ENCODE measurements at regions not wholly inside any gene's neighbourhood (a gene's known extent, or its start where the extent isn't known, plus 50 kb on each side); places are given as distances from the start of the nearest gene placed in this dataset.

GRCh38 chr5:58244819-58245475, 214.9 kb downstream of the PLK2 start:
- TF ChIP-seq Cebpa-rat (IDR thresholded peaks at IDR 0.05), result no peak
- Histone ChIP-seq H4K20me1 (no peaks in the 10 kb centered on the region), H3K36me3 (no peaks in the 10 kb centered on the region), H3K4me2 (no peak overlapping the region), H3K4me1 (no peaks in the 10 kb centered on the region), H3K27me3 (no peaks in the 10 kb centered on the region), H3K4me3 (no peak overlapping the region), H3K27ac (no peak overlapping the region), H3K9me3 (no peaks in the 10 kb centered on the region), H3K9ac (no peak overlapping the region)

DNA sequence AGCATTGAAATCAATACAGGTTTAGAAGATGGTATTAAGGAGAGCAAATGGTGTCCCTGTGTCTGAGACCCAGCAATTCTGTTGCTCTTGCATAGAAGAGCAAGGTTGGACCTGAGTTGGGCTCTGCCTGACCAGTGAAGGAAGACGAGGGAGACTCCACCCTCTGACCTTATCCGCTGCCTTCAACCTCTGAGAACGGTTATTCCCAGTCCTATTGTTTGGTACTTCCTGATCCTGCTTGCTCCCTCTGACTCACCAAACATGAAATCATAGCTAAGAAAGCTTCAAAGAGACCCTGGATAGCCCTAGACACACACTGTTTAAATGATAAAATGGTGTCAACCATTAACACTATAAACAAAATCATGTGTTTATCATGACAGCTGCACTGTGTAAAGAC, 218.5 kb downstream of the PLK2 start:
- Histone ChIP-seq H3K27ac (no peak overlapping the region), H4K20me1 (no peaks in the 10 kb centered on the region), H3K4me2 (no peak overlapping the region), H3K4me1 (no peaks in the 10 kb centered on the region), H3K9ac (no peak overlapping the region), H3K9me3 (no peaks in the 10 kb centered on the region), H3K4me3 (no peak overlapping the region), H3K27me3 (no peaks in the 10 kb centered on the region), H3K36me3 (no peaks in the 10 kb centered on the region)
- TF ChIP-seq Cebpa-rat (IDR thresholded peaks at IDR 0.05), result no peak

- Histone ChIP-seq H3K4me2 (no peak overlapping the region), H3K27ac (no peak overlapping the region), H3K4me3 (no peak overlapping the region)
These were observed 219.6 kb downstream of the PLK2 start for GRCh38 chr5:58240322-58240721.

GRCh38 chr5:58239731-58240130, 220.2 kb downstream of the PLK2 start:
- no peak overlapping the region for H3K9ac ChIP-seq
- no peak overlapping the region for H3K27ac ChIP-seq
- H3K36me3 ChIP-seq, result no peaks in the 10 kb centered on the region
- H3K9me3 ChIP-seq, result no peaks in the 10 kb centered on the region
- TF ChIP-seq Cebpa-rat (IDR thresholded peaks at IDR 0.05), result no peak
- no peaks in the 10 kb centered on the region for H3K4me1 ChIP-seq
- no peaks in the 10 kb centered on the region for H3K27me3 ChIP-seq
- no peak overlapping the region for H3K4me2 ChIP-seq
- H3K4me3 ChIP-seq, result no peak overlapping the region
- no peaks in the 10 kb centered on the region for H4K20me1 ChIP-seq

More at GRCh38 chr5:58240322-58240721, 219.6 kb downstream of the PLK2 start:
- Histone ChIP-seq H3K27me3 (no peaks in the 10 kb centered on the region), H3K9me3 (no peaks in the 10 kb centered on the region), H3K36me3 (no peaks in the 10 kb centered on the region), H3K9ac (no peak overlapping the region), H4K20me1 (no peaks in the 10 kb centered on the region), H3K4me1 (no peaks in the 10 kb centered on the region)
- TF ChIP-seq Cebpa-rat (IDR thresholded peaks at IDR 0.05), result no peak

DNA sequence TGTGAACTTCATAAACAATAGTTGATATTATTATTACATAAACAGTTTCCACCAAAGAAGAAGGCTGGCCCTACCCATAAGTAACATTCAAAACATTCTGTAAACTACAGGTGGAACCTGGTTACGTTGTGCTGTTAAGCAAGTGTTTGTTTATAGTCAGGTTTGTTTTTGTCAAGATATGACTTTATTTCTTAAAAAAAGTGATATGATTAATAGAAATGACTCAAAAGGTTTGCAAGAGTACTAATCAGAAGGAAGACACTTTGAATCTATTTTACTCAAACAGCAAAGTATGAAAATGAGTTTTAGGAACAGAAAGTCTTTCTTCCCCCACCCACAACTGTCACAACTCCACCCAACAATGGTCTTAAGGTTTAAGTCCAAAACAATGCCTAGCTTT, 220.8 kb downstream of the PLK2 start:
- Histone ChIP-seq H3K9ac (no peak overlapping the region), H3K9me3 (no peaks in the 10 kb centered on the region), H3K27me3 (no peaks in the 10 kb centered on the region), H3K36me3 (no peaks in the 10 kb centered on the region), H3K4me3 (no peak overlapping the region), H3K4me2 (no peak overlapping the region), H3K27ac (no peak overlapping the region), H3K4me1 (no peaks in the 10 kb centered on the region), H4K20me1 (no peaks in the 10 kb centered on the region)
- TF ChIP-seq Cebpa-rat (IDR thresholded peaks at IDR 0.05), result no peak

DNA sequence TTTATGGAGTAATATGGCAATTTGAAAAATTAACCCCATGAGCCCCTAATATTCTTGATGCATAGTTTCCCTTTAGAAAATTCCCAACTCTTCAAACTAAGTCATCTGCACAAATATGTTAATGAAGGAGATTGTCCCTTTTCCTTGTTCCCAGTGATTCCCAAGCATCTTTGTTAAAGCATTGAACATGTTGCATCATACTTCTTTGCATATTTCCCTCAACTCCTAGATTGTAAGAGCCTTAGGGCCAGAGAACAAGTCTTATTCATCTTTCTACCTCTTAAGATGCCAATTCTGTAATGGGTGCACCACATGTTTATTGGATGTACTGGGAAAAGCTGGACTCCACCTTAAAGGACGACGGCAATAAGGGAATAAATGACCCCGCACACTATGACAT, 223.4 kb downstream of the PLK2 start:
- no peak overlapping the region for H3K4me2 ChIP-seq
- H3K4me3 ChIP-seq, result no peak overlapping the region
- no peaks in the 10 kb centered on the region for H3K27me3 ChIP-seq
- H3K4me1 ChIP-seq, result no peaks in the 10 kb centered on the region
- no peaks in the 10 kb centered on the region for H3K36me3 ChIP-seq
- H3K27ac ChIP-seq, result no peak overlapping the region
- no peak overlapping the region for H3K9ac ChIP-seq
- TF ChIP-seq Cebpa-rat (IDR thresholded peaks at IDR 0.05), result no peak
- H3K9me3 ChIP-seq, result no peaks in the 10 kb centered on the region
- no peaks in the 10 kb centered on the region for H4K20me1 ChIP-seq

DNA sequence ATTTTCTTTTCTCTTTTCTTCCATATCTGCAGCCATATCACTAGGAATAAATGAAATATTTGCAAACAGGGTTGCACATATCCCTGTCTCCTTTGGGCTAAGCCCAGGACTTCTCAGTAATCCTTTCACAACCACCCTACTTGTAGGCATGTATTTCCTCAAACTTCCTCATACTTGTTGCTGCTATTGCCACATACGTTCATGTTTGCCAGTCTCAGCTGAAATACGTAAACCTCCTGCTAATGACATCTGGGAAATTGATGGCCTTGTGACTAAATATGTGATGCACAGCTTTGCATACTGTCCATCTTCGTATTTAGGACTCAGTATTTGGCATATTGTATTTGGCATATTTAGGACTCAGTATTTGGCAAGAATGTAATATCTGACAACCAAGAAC, 224.6 kb downstream of the PLK2 start:
- Histone ChIP-seq H3K27me3 (no peaks in the 10 kb centered on the region), H3K4me1 (no peaks in the 10 kb centered on the region), H3K4me3 (no peak overlapping the region), H3K27ac (no peak overlapping the region), H4K20me1 (no peaks in the 10 kb centered on the region), H3K4me2 (no peak overlapping the region), H3K9me3 (no peaks in the 10 kb centered on the region), H3K36me3 (no peaks in the 10 kb centered on the region), H3K9ac (no peak overlapping the region)
- TF ChIP-seq Cebpa-rat (IDR thresholded peaks at IDR 0.05), result no peak

- H3K36me3 ChIP-seq, result no peaks in the 10 kb centered on the region
- H3K27me3 ChIP-seq, result no peaks in the 10 kb centered on the region
- H3K9me3 ChIP-seq, result no peaks in the 10 kb centered on the region
- H4K20me1 ChIP-seq, result no peaks in the 10 kb centered on the region
- no peak overlapping the region for H3K9ac ChIP-seq
- H3K27ac ChIP-seq, result no peak overlapping the region
- no peak overlapping the region for H3K4me2 ChIP-seq
- H3K4me1 ChIP-seq, result no peaks in the 10 kb centered on the region
- H3K4me3 ChIP-seq, result no peak overlapping the region
- no peak for TF ChIP-seq Cebpa-rat (IDR thresholded peaks at IDR 0.05)
These were observed 227.8 kb downstream of the PLK2 start for GRCh38 chr5:58232130-58232529.

DNA sequence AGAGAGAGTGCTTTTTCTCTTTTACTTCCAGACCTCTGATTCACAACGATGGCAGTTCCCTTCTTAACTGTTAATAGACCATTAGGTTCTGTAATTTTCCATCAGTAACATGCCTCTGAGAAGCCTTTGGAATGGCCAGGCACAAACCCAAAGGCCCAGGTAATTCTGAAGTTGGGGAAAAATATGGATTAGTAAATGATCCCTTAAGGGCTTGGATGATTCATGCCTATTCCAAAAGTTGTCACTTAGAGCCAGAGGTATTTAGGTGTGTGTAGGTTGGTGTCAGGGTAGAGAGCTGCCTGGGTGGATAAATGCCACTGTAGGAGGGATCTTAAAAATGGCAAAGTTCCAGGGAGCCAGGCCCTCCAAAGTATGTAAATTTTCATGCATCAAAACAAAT, 228.8 kb downstream of the PLK2 start:
- no peaks in the 10 kb centered on the region for H3K4me1 ChIP-seq
- H4K20me1 ChIP-seq, result no peaks in the 10 kb centered on the region
- no peak overlapping the region for H3K4me2 ChIP-seq
- H3K27ac ChIP-seq, result no peak overlapping the region
- no peak overlapping the region for H3K4me3 ChIP-seq
- no peaks in the 10 kb centered on the region for H3K9me3 ChIP-seq
- H3K9ac ChIP-seq, result no peak overlapping the region
- TF ChIP-seq Cebpa-rat (IDR thresholded peaks at IDR 0.05), result no peak
- no peaks in the 10 kb centered on the region for H3K36me3 ChIP-seq
- no peaks in the 10 kb centered on the region for H3K27me3 ChIP-seq

DNA sequence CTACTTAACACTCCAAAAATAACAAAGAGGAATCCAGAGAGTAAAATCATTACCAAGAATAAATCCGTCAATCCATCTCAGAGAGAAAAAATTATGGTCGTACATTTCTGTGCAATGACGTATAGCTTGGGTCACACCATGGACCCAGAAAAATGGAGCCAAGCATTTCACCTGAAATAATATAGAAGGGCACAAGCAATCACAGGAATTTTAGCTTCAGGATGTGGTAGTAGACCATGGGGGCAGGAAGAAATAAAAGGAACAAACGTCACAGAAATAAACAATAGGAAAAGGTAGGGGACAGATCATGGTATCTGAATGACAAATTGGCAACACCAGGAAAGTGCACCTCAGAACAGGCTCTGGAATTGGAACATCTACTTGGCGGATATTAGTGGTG, 231.0 kb downstream of the PLK2 start:
- Histone ChIP-seq H3K27ac (no peak overlapping the region), H3K4me1 (no peaks in the 10 kb centered on the region), H3K27me3 (no peaks in the 10 kb centered on the region), H3K36me3 (no peaks in the 10 kb centered on the region), H4K20me1 (no peaks in the 10 kb centered on the region), H3K9me3 (no peaks in the 10 kb centered on the region), H3K4me3 (no peak overlapping the region), H3K9ac (no peak overlapping the region), H3K4me2 (no peak overlapping the region)
- TF ChIP-seq Cebpa-rat (IDR thresholded peaks at IDR 0.05), result no peak

DNA sequence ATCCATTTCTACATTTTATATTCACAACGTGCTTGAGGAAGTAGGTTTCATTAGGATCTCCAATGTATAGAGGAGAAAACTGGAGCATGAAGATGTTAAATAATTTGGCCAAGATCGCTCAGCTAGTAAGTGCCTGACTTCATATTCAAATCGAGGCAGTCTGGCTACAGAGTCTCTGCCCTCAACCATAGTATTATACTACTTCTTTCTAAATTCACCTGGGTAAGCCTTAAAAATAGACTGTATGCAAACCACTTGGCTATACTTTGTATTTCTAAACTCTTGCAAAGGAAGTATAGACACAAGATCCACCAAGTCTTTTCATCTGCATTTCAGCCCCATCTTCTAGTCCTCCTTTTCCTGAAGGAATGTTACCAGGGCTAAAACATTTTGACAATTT, 232.0 kb downstream of the PLK2 start:
- Histone ChIP-seq H3K27ac (no peak overlapping the region), H3K9me3 (no peaks in the 10 kb centered on the region), H3K27me3 (no peaks in the 10 kb centered on the region), H3K36me3 (no peaks in the 10 kb centered on the region), H3K4me3 (no peak overlapping the region), H3K9ac (no peak overlapping the region), H3K4me1 (no peaks in the 10 kb centered on the region), H4K20me1 (no peaks in the 10 kb centered on the region), H3K4me2 (no peak overlapping the region)
- no peak for TF ChIP-seq Cebpa-rat (IDR thresholded peaks at IDR 0.05)

All from BLaER1 (cell line).